Activated CD4-positive, alpha-beta T cell treated with anti-CD3 and anti-CD28 coated beads, Interleukin-2, amount 50 U/mL, for 4 hours (primary cell): ENCODE measurements at regions not wholly inside any gene's neighbourhood (a gene's known extent, or its start where the extent isn't known, plus 50 kb on each side); places are given as distances from the start of the nearest gene placed in this dataset.

Experiments
- DNase-seq, 2 experiments: peaks; one replicate each; pipeline ENCODE4 v3.0.0-alpha.2; 2020

DNA sequence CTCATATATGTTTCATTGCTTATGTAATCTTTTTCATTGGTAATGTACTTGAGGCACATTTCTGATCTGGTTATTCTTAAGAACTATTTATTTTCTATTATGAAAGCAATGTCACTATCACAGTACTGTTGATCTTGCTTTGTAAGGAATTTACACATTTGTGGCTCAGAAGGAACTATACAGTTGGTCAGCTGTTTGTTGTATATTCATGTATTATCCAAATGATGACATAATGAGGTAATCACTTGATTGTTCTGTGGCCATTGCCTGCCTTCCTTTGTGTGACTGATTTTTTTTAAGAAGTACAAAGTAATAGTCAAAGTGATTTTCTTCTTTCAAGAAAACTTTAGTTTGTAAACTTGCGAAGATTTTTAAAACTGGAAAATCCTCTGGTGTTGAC lies 399.9 kb downstream of the TMEM161B start:
- no peak for DNase-seq

DNA sequence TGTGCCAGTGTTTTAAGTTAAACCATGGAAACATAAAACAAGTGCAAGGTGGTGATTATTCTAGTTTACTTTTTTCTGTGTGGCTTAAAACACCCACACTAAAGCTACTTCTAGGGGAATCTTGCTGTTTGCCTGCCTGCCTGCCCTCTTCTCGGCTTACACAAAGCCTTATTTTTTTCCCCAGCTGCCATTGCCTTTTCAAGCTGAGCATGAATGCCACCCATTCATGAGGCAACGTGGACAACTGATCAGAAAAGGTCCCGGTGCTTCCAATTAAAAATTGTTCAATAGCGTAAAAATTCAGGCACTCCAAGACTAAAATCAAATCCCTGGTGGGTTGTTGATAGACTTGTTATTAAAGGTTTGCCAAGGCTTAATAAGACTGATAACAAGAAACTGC lies 401.4 kb downstream of the TMEM161B start:
- no peak for DNase-seq

DNA sequence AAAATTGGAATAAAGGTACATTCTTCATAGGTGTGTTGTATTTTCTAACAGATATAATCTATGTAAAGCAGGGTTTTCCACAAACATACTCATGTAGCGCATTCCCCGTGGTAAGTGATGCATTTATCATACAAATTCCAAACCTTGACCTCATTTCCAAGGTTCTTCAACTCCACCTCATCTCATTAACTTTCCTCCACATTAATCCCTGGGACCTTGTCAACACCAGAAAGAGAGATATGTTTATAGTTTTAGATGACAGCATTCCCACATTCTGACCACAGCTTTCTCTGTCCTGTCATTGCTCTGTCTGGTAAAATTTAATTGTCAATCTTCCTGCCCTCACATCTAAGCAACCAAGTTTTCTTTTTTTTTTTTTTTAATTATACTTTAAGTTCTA lies 415.1 kb downstream of the TMEM161B start:
- no peak for DNase-seq

DNA sequence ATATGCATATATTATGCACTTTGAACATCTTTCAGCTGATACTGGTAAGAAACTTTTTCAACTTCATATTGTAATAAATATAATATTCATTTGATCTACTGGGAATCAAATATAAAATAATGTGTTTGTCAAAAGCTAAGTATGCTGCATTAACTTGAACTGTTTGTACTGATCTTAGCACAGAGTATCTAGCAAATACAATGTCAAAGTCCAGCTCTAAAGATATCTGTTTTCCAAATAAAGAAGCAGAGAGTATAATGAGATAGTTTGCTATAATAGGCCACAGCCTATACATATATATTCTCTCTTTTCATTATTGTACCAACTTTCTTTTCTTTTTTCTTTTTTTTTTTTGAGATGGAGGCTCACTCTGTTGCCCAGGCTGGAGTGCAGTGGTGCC lies 417.0 kb downstream of the TMEM161B start:
- DNase-seq, result no peak

DNA sequence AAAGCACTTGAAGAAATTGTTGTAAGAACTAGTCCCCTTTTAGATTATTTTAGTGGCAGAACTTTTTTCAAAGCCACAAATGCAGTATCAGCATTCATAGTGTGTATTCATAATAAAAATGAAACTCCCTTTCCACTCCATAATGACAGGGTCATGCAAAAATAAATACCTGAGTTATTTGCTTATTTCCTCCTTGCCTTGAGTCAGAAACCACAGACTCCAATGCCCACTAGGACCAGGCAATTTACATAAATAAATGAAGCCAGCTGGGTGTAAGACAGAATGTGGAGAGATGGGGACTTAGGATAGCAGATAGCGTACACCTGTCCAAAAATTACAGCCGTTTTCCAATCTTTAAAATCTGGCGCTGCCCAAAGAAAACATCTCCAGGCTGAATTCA lies 417.8 kb downstream of the TMEM161B start:
- DNase-seq, result no peak

DNA sequence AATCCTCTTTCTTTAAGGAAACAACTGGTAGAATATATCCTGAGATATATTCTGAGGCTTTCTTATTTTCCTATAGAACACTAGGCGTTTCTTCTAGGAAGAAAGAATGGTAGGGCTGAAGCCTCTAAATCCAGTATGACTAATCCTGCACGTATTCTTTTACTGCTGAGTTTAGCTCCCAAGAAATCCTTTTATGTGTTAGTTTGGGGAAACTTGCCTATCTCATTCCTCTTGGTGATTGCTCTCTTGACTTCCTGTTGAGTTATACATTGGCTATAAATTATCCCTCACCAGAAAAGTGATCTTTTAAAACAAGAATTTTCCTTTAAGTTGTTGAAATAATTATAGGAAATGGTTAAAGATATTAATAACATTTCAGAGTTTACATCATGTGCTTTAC lies 422.9 kb downstream of the TMEM161B start:
- DNase-seq, result no peak

DNA sequence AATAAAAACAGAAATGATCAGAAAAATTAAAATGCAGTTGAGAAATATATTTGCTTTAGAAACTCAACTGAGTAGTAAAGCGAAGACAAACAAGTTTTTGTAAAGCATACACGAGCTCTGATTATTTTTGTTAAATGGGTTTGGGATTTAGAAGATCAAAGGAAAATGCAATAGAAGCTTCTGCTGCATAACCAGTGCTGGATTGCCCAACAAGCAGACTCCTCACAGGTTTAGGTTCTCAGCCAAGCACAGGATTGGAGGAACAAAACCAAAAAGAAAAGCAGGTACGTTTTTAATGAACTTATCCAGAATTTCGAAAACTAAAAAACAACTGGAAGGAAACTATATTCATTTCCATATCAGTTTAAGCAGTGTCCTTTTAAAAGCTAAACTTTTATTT lies 423.8 kb downstream of the TMEM161B start:
- DNase-seq, result no peak

DNA sequence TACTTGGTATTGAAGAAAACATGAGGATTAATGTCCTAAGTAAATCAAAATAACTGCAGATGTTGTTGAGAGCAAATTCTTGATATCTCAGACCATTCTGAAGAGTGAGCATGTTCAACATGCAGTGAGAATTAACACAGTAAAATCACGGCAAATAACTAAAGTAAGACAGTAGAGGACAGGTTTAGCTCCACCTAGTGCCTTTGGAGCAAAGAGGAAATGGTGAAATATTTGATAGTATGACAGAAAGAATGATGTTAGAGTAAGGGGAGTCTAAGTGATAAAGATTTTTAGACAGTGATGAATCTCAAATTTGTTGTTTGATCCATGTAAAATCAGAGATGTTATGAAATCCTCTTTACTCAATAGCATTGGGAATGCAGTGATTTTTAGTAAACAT lies 424.2 kb downstream of the TMEM161B start:
- no peak for DNase-seq

DNA sequence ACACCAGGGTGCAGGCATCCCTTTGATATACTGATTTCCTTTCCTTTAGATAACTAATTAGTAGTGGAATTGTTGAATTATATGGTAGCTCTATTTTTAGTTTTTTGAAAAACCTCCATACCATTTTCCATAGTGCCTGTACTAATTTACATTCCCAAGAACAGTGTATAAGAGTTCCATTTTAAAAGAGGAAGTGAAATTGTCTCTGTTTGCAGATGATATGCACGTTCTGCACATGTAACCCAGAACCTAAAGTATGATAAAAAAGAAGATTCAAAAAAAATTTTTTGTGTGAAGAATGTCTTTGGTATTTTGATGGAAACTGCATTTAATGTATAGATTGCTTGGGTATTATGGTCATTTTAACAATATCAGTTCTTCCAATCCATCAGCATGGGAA lies 424.0 kb upstream of the CCNH start:
- DNase-seq, result no peak

DNA sequence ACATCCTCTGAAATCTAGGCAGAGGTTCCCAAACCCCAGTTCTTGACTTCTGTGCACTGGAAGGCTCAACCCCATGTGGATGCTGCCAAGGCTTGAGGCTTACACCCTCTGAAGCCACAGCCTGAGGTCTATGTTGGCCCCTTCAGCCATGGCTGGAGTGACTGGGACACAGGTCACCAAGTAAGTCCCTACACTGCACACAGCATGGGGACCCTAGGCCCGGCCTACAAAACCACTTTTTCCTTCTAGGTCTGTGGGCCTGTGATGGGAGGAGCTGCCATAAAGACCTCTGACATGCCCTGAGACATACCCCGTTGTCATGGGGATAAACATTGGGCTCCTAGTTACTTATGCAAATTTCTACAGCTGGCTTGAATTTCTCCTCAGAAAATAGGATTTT lies 418.8 kb upstream of the CCNH start:
- DNase-seq, result no peak

DNA sequence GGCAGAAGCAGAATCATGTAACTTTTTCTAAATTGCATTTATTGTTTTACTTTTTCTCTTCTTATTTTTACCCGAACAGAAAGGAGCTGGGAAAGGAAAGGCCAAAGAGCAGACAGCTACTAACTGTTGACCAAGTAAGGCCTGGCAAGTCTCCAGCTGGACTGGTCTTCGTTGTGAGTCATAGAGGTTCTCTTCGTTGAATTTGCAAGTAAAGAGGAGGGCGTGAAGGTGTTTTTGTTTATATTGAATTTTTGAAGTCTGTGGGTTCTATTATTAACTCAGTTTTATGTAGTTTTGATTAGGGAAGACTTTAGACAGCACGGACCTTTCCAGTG lies 416.5 kb upstream of the CCNH start:
- no peak for DNase-seq

DNA sequence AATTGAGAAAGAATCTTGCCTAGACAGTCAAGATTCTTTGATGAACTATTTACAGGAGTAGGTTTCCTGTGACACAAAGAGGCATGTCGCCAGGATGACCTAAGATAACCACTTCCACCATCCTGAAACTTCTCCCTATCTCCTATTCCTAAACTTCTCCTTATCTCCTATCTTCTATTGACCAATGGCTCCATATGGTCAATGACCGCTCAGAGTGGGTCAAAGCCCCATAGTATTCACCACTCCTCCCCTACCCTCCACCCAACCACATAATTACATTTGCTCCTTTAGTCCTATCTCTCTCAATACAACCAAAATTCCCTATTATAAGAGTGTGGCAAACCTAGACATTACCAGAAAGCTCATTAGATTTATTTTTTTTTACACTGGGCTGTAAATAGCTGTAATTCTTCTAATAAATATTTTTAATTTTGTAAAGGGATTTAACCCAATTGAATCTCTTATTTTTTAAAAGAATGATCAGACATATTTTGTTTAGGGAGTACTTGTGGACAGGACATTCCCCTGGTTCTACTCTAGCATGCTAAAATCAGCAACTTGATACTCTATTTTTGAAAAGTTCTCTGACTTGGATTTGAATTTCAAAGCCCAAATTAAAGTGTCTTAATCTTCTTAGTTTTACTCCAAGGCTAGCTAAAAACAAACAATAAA lies 416.0 kb upstream of the CCNH start:
- DNase-seq, result no peak

DNA sequence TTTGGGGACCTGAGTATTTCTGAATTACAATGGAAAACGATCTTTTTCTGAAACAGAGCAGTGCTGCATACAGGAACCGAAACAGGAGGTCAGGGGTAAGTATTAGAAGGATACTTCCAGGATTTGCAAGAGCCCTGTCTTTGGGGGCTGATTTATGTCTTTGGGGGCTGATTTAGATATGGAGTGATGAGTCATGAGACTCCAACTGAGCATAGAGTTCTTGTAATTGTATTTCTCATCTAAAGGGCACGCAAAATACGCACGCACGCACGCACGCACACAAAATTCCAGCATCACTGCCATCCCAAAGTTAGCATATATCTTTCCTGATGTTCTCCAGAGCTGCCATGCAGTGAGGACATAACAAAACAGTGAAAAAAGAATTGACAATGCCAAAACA lies 414.8 kb upstream of the CCNH start:
- DNase-seq, result no peak

DNA sequence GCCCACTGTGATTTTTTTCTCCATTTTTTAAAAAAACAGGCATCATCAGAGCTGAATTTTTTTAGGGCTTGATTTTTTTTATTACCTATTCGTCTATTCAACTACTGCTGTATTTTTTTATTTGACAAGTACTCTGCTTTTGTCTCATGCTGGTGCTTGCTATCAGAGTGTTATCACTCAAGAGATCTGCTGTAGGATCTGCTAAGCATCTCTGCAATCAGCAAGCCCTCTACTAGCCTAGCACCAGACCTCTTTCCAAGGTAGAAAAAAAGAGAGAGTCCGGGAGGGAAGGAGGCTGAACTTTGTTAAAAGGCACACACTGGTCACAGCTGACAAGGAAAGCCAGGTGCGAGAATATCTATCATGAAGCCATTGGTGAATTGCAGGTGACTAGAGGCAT lies 413.8 kb upstream of the CCNH start:
- no peak for DNase-seq

DNA sequence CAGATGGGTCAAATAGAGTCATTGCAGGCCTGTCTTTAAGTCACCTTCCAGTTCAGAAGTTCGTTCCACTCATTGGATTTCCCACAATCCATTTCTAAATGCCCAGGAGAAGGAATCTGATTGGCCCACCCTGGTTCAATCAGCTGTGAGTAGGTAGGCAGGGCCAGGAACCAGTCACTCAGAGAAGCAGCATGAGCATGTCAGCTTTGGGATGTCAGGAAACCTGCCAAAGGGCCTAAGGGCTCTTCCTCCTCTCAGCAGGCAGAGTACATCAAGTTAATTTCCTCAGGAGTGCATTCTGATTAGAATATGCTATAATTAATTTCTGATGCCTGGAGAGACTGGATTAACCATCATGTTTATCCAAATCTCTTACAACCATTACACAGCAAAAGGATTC lies 412.9 kb upstream of the CCNH start:
- no peak for DNase-seq

DNA sequence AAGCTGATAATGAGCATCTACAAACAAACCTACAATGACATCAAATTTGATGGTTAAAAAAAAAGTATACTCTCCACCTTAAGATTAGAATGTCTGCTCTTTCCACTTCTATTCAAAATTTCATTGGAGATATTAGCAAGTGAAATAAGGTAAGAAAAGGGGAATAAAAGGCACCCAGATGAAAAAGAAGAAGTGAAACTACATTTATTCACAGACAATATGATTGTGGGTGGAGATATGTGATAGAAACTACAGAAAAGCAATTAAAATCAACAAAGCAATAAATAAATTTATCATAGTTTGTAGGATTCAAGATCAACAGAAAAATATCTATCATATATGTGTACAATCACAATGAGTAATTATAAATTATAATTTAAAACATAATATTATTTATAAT lies 395.1 kb upstream of the CCNH start:
- no peak for DNase-seq

DNA sequence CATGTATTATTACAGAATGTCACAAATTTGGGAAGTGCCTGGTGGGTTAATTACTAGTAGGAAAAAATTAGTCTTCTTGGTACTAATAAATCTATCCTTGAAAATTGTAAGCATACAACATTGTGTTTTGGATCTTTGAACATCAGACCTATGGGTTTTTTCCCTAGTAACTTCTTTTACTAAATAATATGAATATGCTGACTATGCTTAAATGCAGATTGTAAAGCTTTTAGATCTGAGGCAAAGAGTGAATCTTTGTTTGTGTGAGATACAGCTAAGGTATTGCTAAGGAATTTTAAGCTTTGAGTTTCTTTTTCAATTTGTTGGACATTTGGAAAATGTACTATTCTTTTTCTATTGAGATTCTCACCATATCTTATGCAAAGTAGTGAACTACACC lies 390.6 kb upstream of the CCNH start:
- no peak for DNase-seq

DNA sequence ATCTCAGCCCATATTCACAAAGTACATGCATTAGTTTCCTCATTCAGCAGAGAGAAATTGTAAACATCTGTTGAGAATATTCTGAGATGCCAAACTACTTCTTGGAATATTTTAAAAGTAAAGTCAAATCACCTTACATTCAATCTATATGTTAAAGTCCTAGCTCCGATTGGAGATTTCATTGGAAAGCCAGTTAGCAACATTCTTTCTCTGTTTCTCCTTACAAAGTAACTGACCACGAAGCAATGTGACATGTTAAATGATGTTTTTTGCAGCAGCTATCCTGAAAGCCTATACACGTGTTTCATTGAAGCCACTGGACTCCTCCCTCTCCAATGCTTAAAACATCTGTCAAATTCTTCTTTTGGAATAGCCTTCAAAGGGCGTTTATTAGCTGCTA lies 379.1 kb upstream of the CCNH start:
- no peak for DNase-seq

DNA sequence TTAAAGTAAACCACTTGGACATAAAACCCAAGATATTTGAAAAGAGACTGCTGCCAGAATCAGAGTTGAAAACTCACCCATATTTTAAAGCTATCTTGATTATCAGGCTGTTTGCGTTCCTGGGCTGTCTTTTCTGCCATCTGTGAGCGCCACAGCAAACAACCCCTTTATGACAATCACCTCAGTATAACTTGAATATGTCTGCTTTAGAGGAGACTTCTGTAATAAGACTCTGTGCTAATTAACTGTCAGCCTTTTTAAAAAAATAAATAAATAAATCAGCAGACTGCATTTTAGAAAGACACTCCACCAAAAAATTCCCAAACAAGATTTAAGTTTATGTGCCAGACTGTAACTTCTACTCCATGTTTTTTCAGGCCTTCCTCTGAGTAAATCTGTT lies 375.7 kb upstream of the CCNH start:
- no peak for DNase-seq

DNA sequence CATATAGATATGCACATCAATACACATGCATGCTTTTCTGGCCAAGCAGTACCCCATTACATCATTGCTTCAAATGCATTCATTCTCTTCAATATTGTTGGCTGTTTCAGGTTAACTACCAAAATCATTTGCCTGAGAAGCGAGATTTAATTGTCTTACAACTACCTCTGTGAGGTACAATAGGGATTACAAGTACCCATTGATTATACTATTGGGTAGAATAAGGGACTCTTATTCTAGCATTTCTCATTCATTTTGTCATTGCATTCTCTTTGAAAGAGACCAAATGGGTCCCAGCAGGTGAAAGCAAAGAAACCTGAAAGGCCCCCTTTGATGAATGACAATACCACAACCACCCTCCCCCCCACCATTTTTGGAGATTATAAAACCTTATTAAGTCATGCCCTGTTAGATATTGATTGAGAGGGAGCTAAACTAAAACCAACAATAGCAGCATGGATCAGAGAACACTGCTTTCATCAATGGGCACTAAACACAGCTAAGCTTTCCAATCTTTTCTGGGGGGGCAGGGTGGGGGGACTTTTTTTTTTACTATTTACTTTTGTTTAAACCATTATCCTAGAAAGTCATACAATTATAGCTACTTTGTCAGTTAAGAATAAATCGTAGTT lies 375.0 kb upstream of the CCNH start:
- DNase-seq, result no peak

DNA sequence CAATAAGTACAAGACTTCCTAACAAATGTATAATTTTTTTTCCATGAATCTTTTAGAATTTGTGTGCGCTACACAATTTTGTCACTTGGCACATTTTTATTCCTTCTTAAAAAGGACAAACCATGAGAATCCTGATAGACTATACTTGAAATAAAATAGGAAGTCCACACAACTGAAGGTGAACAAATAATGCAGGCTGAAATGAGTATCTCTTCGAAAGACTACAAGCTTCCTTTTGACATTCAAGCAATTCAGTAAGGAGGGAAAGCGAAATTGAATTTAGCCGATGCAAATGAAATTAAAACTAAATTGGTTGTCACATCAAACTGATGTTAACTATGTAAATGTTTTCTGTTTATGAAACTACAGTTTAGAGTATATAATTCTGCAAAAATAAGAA lies 374.4 kb upstream of the CCNH start:
- no peak for DNase-seq

DNA sequence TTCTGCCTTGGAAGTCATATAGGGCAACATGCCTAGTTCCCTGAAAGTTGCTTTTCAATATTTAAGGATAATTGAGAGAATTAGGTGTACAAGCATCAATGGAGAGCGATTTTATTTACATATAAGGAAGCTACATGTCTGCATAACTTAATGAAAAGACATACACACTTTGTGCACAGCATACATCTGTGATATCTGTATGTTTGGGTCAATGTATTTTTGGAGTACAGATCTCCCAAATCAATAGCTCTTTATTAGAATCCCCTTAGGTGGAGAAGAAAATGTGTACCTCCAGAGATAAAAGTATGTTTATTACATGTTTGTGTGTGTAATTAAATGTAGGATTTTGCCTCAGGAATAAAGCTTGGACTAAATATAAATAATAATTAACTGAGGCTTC lies 373.7 kb upstream of the CCNH start:
- DNase-seq, result no peak

DNA sequence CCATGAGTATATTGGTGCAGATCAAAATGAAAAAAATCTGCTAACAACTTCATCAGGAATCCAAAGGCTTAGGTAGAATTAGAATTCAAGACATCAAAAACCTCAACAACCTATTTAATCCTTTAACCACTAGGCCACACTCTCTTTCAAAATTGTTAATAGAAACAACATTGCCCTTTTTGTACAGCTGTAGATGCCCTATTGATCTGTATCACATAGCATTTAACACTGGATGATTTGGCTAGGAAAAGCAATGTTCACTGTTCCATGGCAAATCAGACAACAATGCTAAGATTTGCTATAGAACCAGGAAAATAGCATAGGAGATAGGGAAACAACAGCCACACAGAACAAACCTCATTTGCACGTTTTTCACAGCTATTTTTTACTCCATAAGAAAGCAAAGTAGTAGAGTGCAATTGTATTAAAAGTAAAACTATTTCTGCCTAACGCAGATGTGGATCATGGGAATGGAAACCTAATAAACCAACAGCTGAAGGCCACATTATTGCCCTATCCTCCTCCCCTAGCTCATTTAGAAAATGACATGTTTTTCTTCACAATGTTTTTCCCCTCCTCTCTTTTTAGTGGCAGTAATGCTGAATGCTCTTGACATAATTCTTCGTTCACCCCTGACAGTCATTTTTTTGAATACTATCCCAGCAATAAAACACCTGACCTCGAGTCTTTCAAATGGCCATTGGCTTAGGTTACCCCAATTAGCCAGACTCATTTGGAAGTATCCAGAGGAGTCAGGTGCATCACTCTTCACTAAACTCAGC lies 373.0 kb upstream of the CCNH start:
- DNase-seq, result no peak

DNA sequence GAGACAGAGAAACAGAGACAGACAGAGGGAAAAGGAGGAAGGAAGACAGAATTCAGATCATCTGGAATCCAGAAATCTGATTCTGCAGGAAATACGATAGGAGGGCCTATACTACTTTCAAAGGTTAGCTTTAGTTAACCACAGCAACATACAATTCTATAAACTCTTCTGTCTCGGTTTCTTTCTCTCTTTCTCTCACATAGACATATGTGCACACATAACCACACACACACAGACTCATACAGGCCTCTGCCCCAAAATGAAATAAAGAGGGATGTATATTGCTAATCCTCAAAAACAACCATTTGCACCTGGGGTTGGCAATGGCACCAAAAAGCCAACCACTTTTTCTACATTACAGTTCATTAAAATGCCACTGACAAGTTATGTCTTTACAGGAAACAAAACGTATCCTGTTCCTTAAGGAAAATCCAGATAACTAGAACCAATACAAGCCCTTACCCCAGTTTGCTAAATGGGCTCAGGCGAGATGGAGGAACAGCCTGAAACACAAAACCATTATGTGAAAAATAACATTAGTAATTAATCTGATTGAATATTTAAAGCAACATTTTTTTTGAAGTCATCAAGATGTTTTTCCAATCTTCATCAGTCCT lies 372.3 kb upstream of the CCNH start:
- DNase-seq, result no peak
